Upper lobe of left lung (tissue), 6 donors: ENCODE measurements at regions not wholly inside any gene's neighbourhood (a gene's known extent, or its start where the extent isn't known, plus 50 kb on each side); places are given as distances from the start of the nearest gene placed in this dataset.

Experiments used
- ATAC-seq, 2 donors: fragments of 200-7000 bp; cut with Tn5 transposase; one replicate each; pipeline ENCODE4 v1.9.1; 2022; ENCODE audit warnings: mild to moderate bottlenecking in 2 of 2, moderate library complexity in 2 of 2; ENCODE audit not compliant: low FRiP score in 2 of 2
- DNase-seq, 2 donors: peaks; one replicate each; pipeline ENCODE4 v3.0.0-alpha.2; 2019 to 2020
- H3K27ac ChIP-seq, 4 donors: fragments of 200-600 bp; sonication (generic); one replicate each; pipeline ENCODE4 v1.5.1; 2016 to 2019
- H3K27me3 ChIP-seq, 4 donors: fragments of 200-600 bp; sonication (generic); one replicate each; pipeline ENCODE4 v1.5.1; 2017 to 2019
- H3K36me3 ChIP-seq, 4 donors: fragments of 200-600 bp; sonication (generic); one replicate each; pipeline ENCODE4 v1.5.1; 2016 to 2019
- H3K4me1 ChIP-seq, 4 donors: fragments of 200-600 bp; sonication (generic); one replicate each; pipeline ENCODE4 v1.5.1; 2018 to 2019
- H3K4me3 ChIP-seq, 4 donors: fragments of 200-600 bp; sonication (generic); one replicate each; pipeline ENCODE4 v1.5.1; 2017 to 2019; ENCODE audit warnings: mild to moderate bottlenecking in 2 of 4, moderate library complexity in 1 of 4
- H3K9me3 ChIP-seq, 4 donors: fragments of 200-600 bp; sonication (generic); one replicate each; pipeline ENCODE4 v1.5.1; 2018 to 2019
- CTCF ChIP-seq, 6 experiments: fragments of 450-650 bp in 4 of 6; fragments of 200-600 bp in 2 of 6; sonication (generic) in 2 of 6; IDR thresholded peaks; one replicate each; pipeline ENCODE4 v1.5.1; 2016 to 2019; ENCODE audit warnings: antibody characterized with exemption in 6 of 6
- EP300 ChIP-seq, 4 donors: sonication (generic); formaldehyde crosslinking; IDR thresholded peaks; one replicate each; pipeline ENCODE4 v1.5.1; 2017; ENCODE audit warnings: antibody characterized with exemption in 4 of 4, control low read depth in 2 of 4
- POLR2A ChIP-seq, 4 donors: fragments of 450-650 bp; IDR thresholded peaks; one replicate each; pipeline ENCODE4 v1.5.1; 2016 to 2017; ENCODE audit warnings: antibody characterized with exemption in 4 of 4, mild to moderate bottlenecking in 2 of 4
- POLR2AphosphoS5 ChIP-seq, 2 donors: sonication (generic); formaldehyde crosslinking; IDR thresholded peaks; one replicate each; pipeline ENCODE4 v1.5.1; 2017; ENCODE audit warnings: antibody characterized with exemption in 2 of 2
- WGBS, 2 donors: methylation state at CpG; one replicate each; pipeline ENCODE4 v1.1.5; 2017 to 2018; 5-methylcytosine and 5-hydroxymethylcytosine counted together
- donor health status: DM: no; HTN: no; CAD: no; lungs with moderate emphysema.
- donor health status: DM: no; HTN: yes; CAD: no; lungs with severe emphysema.

GRCh38 chr2:172182624-172183023 lies 79.9 kb upstream of the DLX2 start:
- Histone ChIP-seq H3K9me3 (peaks cover 0 to 10% (median 1%) of the 10 kb centered on the region in 4 donors), H3K4me3 (no peak overlapping the region), H3K27ac (no peak overlapping the region), H3K4me1 (no peaks in the 10 kb centered on the region), H3K36me3 (no peaks in the 10 kb centered on the region), H3K27me3 (no peaks in the 10 kb centered on the region)
- 84 to 89% methylated on average over 4 of the region's 4 CpGs for WGBS, 2 donors
- ATAC-seq (no peak), DNase-seq (no peak)
- TF ChIP-seq CTCF (IDR thresholded peaks at IDR 0.05) (no peak), EP300 (IDR thresholded peaks at IDR 0.05) (no peak), POLR2AphosphoS5 (IDR thresholded peaks at IDR 0.05) (no peak), POLR2A (IDR thresholded peaks at IDR 0.05) (no peak)

- TF ChIP-seq POLR2A (IDR thresholded peaks at IDR 0.05) (no peak), POLR2AphosphoS5 (IDR thresholded peaks at IDR 0.05) (no peak), CTCF (IDR thresholded peaks at IDR 0.05) (no peak), EP300 (IDR thresholded peaks at IDR 0.05) (no peak)
- Histone ChIP-seq H3K9me3 (peaks cover 11 to 17% (median 15%) of the 10 kb centered on the region in 4 donors), H3K4me1 (no peaks in the 10 kb centered on the region), H3K4me3 (no peak overlapping the region), H3K27ac (no peak overlapping the region), H3K27me3 (no peaks in the 10 kb centered on the region), H3K36me3 (no peaks in the 10 kb centered on the region)
- ATAC-seq: no peak
- DNase-seq: no peak
- WGBS, 2 donors: 92% methylated on average over 6 of the region's 6 CpGs
Observed at GRCh38 chr2:172193331-172194089, 90.8 kb upstream of the DLX2 start.

GRCh38 chr2:172195836-172196376 lies 93.2 kb upstream of the DLX2 start:
- ATAC-seq (no peak), DNase-seq (no peak)
- Histone ChIP-seq H3K4me3 (no peak overlapping the region), H3K27me3 (no peaks in the 10 kb centered on the region), H3K9me3 (peaks cover 14 to 27% (median 23%) of the 10 kb centered on the region in 4 donors), H3K4me1 (no peaks in the 10 kb centered on the region), H3K27ac (no peak overlapping the region), H3K36me3 (no peaks in the 10 kb centered on the region)
- TF ChIP-seq POLR2A (IDR thresholded peaks at IDR 0.05) (no peak), CTCF (IDR thresholded peaks at IDR 0.05) (no peak)
- 76 to 85% methylated on average over 5 to 6 of the region's 6 CpGs for WGBS, 2 donors

- Histone ChIP-seq H3K4me1 (no peaks in the 10 kb centered on the region), H3K9me3 (peaks cover 14 to 27% (median 23%) of the 10 kb centered on the region in 4 donors), H3K36me3 (no peaks in the 10 kb centered on the region), H3K27me3 (no peaks in the 10 kb centered on the region), H3K27ac (no peak overlapping the region), H3K4me3 (no peak overlapping the region)
- ATAC-seq (peak in 1 of 2 donors; percentile 70), DNase-seq (peak in 1 of 2 donors; percentile 60)
- WGBS, 2 donors: 42 to 69% methylated on average over 17 of the region's 17 CpGs
- TF ChIP-seq POLR2AphosphoS5 (IDR thresholded peaks at IDR 0.05): no peak
- TF ChIP-seq POLR2A (IDR thresholded peaks at IDR 0.05): no peak
- no peak for TF ChIP-seq CTCF (IDR thresholded peaks at IDR 0.05)
- TF ChIP-seq EP300 (IDR thresholded peaks at IDR 0.05): no peak
Observed at GRCh38 chr2:172196768-172197431, 94.2 kb upstream of the DLX2 start.
